H1 (cell line): ENCODE measurements at regions not wholly inside any gene's neighbourhood (a gene's known extent, or its start where the extent isn't known, plus 50 kb on each side); places are given as distances from the start of the nearest gene placed in this dataset.

Experiments
- ATF3 ChIP-seq: IDR thresholded peaks from 2 replicates; pipeline ENCODE4 v1.6.1; 2011; ENCODE audit warnings: low read depth, mild to moderate bottlenecking, low read length; ENCODE audit not compliant: insufficient read depth
- CHD7 ChIP-seq: fragments of 300-600 bp; sonication (generic); IDR thresholded peaks from 2 replicates; pipeline ENCODE4 v1.7.1; 2012; ENCODE audit warnings: low read length, moderate library complexity, mild to moderate bottlenecking, inconsistent platforms; ENCODE audit not compliant: insufficient replicate concordance
- CTCF ChIP-seq, 3 experiments: IDR thresholded peaks; 1 replicate in 2 of 3; 2 replicates in 1 of 3; pipeline versions ENCODE4 v1.5.1 to v1.6.1; 2011; ENCODE audit warnings: low read length in 3 of 3, mild to moderate bottlenecking in 3 of 3, inconsistent platforms in 2 of 3, low read depth in 1 of 3, moderate library complexity in 1 of 3; ENCODE audit not compliant: insufficient read depth in 1 of 3; ENCODE audit errors: control extremely low read depth in 1 of 3
- GABPA ChIP-seq: IDR thresholded peaks from 2 replicates; pipeline ENCODE4 v1.6.1; 2011; ENCODE audit warnings: mild to moderate bottlenecking, low read length, moderate library complexity, borderline replicate concordance; ENCODE audit not compliant: insufficient read depth
- HDAC6 ChIP-seq: IDR thresholded peaks from one replicate; pipeline ENCODE4 v1.7.1; 2012; ENCODE audit warnings: low read depth, mild to moderate bottlenecking, inconsistent platforms, low read length, moderate library complexity
- KDM4A ChIP-seq: IDR thresholded peaks from one replicate; pipeline ENCODE4 v1.7.1; 2012; ENCODE audit warnings: low read depth, mild to moderate bottlenecking, moderate library complexity, low read length, inconsistent platforms; ENCODE audit not compliant: severe bottlenecking
- SAP30 ChIP-seq: fragments of 300-600 bp; sonication (generic); IDR thresholded peaks from 2 replicates; pipeline ENCODE4 v1.7.1; 2012; ENCODE audit warnings: low read length, moderate library complexity, mild to moderate bottlenecking, inconsistent platforms; ENCODE audit not compliant: insufficient read depth, insufficient replicate concordance
- SUZ12 ChIP-seq: fragments of 200-600 bp; sonication (generic); IDR thresholded peaks from 2 replicates; pipeline ENCODE4 v1.6.1; 2012; ENCODE audit warnings: mild to moderate bottlenecking, inconsistent platforms, low read length, moderate library complexity, mixed read lengths

GRCh38 chr3:110026421-110026820, 689.1 kb upstream of the DPPA4 start (continued):
- TF ChIP-seq CHD7 (no peak), KDM4A (no peak), SAP30 (no peak), CTCF (IDR thresholded peaks at IDR 0.05; ENCODE audit: control extremely low read depth in 1 of 3, insufficient read depth in 1 of 3, low read depth in 1 of 3, low read length in 3 of 3) (no peak), SUZ12 (no peak), HDAC6 (no peak), ATF3 (no peak), GABPA (no peak)
